OCI-LY1 (cell line): ENCODE measurements at regions not wholly inside any gene's neighbourhood (a gene's known extent, or its start where the extent isn't known, plus 50 kb on each side); places are given as distances from the start of the nearest gene placed in this dataset.

ENCODE experiments used
- H2AFZ ChIP-seq: fragments of 200-600 bp; sonication (generic), shearing (Covaris generic); 2 replicates; pipeline ENCODE4 v1.6.0; 2014; ENCODE audit warnings: antibody characterized with exemption, mild to moderate bottlenecking, low read length
- H3F3A ChIP-seq: fragments of 200-600 bp; sonication (generic), shearing (Covaris generic); 2 replicates; pipeline ENCODE4 v1.6.0; 2014; ENCODE audit warnings: mild to moderate bottlenecking, antibody characterized with exemption, low read length, moderate library complexity; ENCODE audit not compliant: insufficient read depth
- H3K27ac ChIP-seq: fragments of 200-600 bp; sonication (generic); 2 replicates; pipeline ENCODE4 v1.5.1; 2014; ENCODE audit warnings: low read length, mixed run types, mild to moderate bottlenecking, low read depth; ENCODE audit not compliant: poor library complexity, severe bottlenecking
- H3K27me3 ChIP-seq: fragments of 200-600 bp; sonication (generic); 2 replicates; pipeline ENCODE4 v1.6.0; 2014; ENCODE audit warnings: antibody characterized with exemption, mild to moderate bottlenecking, low read length, moderate library complexity; ENCODE audit not compliant: insufficient read depth
- H3K36me3 ChIP-seq: fragments of 200-600 bp; sonication (generic); 2 replicates; pipeline ENCODE4 v1.6.1; 2014; ENCODE audit warnings: mild to moderate bottlenecking, antibody characterized with exemption, low read length, moderate library complexity, mixed read lengths; ENCODE audit not compliant: insufficient read depth
- H3K4me1 ChIP-seq: fragments of 200-600 bp; sonication (generic); 2 replicates; pipeline ENCODE4 v1.5.1; 2014; ENCODE audit warnings: mild to moderate bottlenecking, low read length, moderate library complexity; ENCODE audit not compliant: insufficient read depth, severe bottlenecking
- H3K4me2 ChIP-seq: fragments of 200-600 bp; sonication (generic), shearing (Covaris generic); 2 replicates; pipeline ENCODE4 v1.6.1; 2014; ENCODE audit warnings: low read length
- H3K4me3 ChIP-seq: fragments of 200-600 bp; sonication (generic); 2 replicates; pipeline ENCODE4 v1.5.1; 2014; ENCODE audit warnings: low read length, low read depth, mild to moderate bottlenecking, mixed read lengths; ENCODE audit not compliant: poor library complexity, severe bottlenecking
- H3K79me2 ChIP-seq: fragments of 200-600 bp; shearing (Covaris generic); 2 replicates; pipeline ENCODE4 v1.6.1; 2016; ENCODE audit warnings: mixed run types, low read length, mixed read lengths; ENCODE audit not compliant: insufficient read depth
- H3K9ac ChIP-seq: fragments of 200-600 bp; sonication (generic), shearing (Covaris generic); 2 replicates; pipeline ENCODE4 v1.6.1; 2014; ENCODE audit warnings: mild to moderate bottlenecking, low read length, mixed read lengths
- H3K9me2 ChIP-seq: fragments of 200-600 bp; sonication (generic), shearing (Covaris generic); 2 replicates; pipeline ENCODE4 v1.6.1; 2014; ENCODE audit warnings: low read depth, mild to moderate bottlenecking, low read length, mixed read lengths
- H3K9me3 ChIP-seq: fragments of 200-600 bp; shearing (Covaris generic); 2 replicates; pipeline ENCODE4 v1.6.1; 2014; ENCODE audit warnings: low read length, mixed read lengths
- H4K20me1 ChIP-seq: fragments of 200-600 bp; sonication (generic), shearing (Covaris generic); 2 replicates; pipeline ENCODE4 v1.6.0; 2016; ENCODE audit warnings: mild to moderate bottlenecking, low read length; ENCODE audit not compliant: insufficient read depth
- EZH2 ChIP-seq: fragments of 200-600 bp; sonication (generic), shearing (Covaris generic); IDR thresholded peaks from 2 replicates; pipeline ENCODE4 v1.8.0; 2017; ENCODE audit warnings: borderline replicate concordance, mixed run types, mild to moderate bottlenecking, antibody characterized with exemption, low read length, moderate library complexity, mixed read lengths
- TF ChIP-seq, protein P1 (sequence below): fragments of 200-600 bp; sonication (generic), shearing (Covaris generic); IDR thresholded peaks from 2 replicates; pipeline ENCODE4 v1.5.1; 2017; ENCODE audit warnings: mild to moderate bottlenecking, antibody characterized with exemption, low read length, moderate library complexity, mixed read lengths

- Histone ChIP-seq H3K36me3 (no peaks in the 10 kb centered on the region), H3K4me2 (no peak overlapping the region), H3K9me2 (no peaks in the 10 kb centered on the region), H3K9ac (no peak overlapping the region), H4K20me1 (no peaks in the 10 kb centered on the region), H3K27me3 (no peaks in the 10 kb centered on the region), H3K27ac (no peak overlapping the region), H2AFZ (no peak overlapping the region), H3K4me3 (no peak overlapping the region), H3F3A (no peaks in the 10 kb centered on the region), H3K4me1 (no peaks in the 10 kb centered on the region), H3K79me2 (no peaks in the 10 kb centered on the region), H3K9me3 (no peaks in the 10 kb centered on the region)
- TF ChIP-seq, protein P1, sequence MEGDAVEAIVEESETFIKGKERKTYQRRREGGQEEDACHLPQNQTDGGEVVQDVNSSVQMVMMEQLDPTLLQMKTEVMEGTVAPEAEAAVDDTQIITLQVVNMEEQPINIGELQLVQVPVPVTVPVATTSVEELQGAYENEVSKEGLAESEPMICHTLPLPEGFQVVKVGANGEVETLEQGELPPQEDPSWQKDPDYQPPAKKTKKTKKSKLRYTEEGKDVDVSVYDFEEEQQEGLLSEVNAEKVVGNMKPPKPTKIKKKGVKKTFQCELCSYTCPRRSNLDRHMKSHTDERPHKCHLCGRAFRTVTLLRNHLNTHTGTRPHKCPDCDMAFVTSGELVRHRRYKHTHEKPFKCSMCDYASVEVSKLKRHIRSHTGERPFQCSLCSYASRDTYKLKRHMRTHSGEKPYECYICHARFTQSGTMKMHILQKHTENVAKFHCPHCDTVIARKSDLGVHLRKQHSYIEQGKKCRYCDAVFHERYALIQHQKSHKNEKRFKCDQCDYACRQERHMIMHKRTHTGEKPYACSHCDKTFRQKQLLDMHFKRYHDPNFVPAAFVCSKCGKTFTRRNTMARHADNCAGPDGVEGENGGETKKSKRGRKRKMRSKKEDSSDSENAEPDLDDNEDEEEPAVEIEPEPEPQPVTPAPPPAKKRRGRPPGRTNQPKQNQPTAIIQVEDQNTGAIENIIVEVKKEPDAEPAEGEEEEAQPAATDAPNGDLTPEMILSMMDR: no peak
- no peak for TF ChIP-seq EZH2
Observed at GRCh38 chr1:60924165-60924564, 158.2 kb upstream of the NFIA start.

GRCh38 chr1:60923389-60924087, 158.8 kb upstream of the NFIA start:
- no peak overlapping the region for H3K4me3 ChIP-seq
- no peaks in the 10 kb centered on the region for H3K36me3 ChIP-seq
- H3K9me2 ChIP-seq: no peaks in the 10 kb centered on the region
- TF ChIP-seq, protein P1: no peak
- TF ChIP-seq EZH2: no peak
- H2AFZ ChIP-seq: no peak overlapping the region
- no peaks in the 10 kb centered on the region for H3K4me1 ChIP-seq
- no peak overlapping the region for H3K4me2 ChIP-seq
- no peaks in the 10 kb centered on the region for H3F3A ChIP-seq
- no peaks in the 10 kb centered on the region for H3K79me2 ChIP-seq
- H3K9ac ChIP-seq: no peak overlapping the region
- H4K20me1 ChIP-seq: no peaks in the 10 kb centered on the region
- no peak overlapping the region for H3K27ac ChIP-seq
- no peaks in the 10 kb centered on the region for H3K27me3 ChIP-seq
- no peaks in the 10 kb centered on the region for H3K9me3 ChIP-seq

GRCh38 chr1:60922304-60922703, 160.1 kb upstream of the NFIA start:
- no peaks in the 10 kb centered on the region for H4K20me1 ChIP-seq
- no peak overlapping the region for H3K4me3 ChIP-seq
- no peaks in the 10 kb centered on the region for H3K9me3 ChIP-seq
- H3K9ac ChIP-seq: no peak overlapping the region
- no peaks in the 10 kb centered on the region for H3F3A ChIP-seq
- H3K36me3 ChIP-seq: no peaks in the 10 kb centered on the region
- no peaks in the 10 kb centered on the region for H3K27me3 ChIP-seq
- no peak overlapping the region for H3K27ac ChIP-seq
- H2AFZ ChIP-seq: no peak overlapping the region
- no peaks in the 10 kb centered on the region for H3K9me2 ChIP-seq
- H3K4me1 ChIP-seq: no peaks in the 10 kb centered on the region
- TF ChIP-seq, protein P1: no peak
- TF ChIP-seq EZH2: no peak
- H3K4me2 ChIP-seq: no peak overlapping the region
- no peaks in the 10 kb centered on the region for H3K79me2 ChIP-seq
